C4-2B (cell line): ENCODE measurements at regions not wholly inside any gene's neighbourhood (a gene's known extent, or its start where the extent isn't known, plus 50 kb on each side); places are given as distances from the start of the nearest gene placed in this dataset.

Experiments used
- H3K27ac ChIP-seq: fragments of 450-650 bp; 2 replicates; pipeline ENCODE4 v1.5.1; 2017
- ZFX ChIP-seq: fragments of 450-650 bp; IDR thresholded peaks from 2 replicates; pipeline ENCODE4 v1.6.1; 2017
- TF ChIP-seq, protein P1 (sequence below): fragments of 450-650 bp; conservative IDR thresholded peaks from 2 replicates; pipeline ENCODE4 v1.5.1; 2017; ENCODE audit warnings: mild to moderate bottlenecking

DNA sequence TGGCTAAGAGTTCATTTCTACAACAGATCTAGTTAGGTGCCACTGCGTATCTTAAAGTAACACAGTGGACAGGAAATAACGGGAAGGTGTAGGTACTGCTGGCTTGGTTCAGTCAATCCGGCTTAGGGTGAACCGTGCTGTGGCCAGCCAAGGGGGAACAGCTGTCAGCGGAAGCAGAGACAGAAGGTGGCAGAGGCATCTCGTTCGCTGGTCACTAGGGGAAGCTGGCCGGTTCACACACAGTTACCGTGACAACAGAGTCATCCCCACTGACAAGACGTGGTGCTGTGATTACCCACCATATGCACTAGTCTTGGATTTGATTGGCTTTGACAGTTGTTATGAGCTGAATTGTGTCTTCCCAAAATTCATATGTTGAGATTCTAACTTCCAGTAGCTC, 58.8 kb upstream of the HDAC4 start:
- TF ChIP-seq, protein P1, sequence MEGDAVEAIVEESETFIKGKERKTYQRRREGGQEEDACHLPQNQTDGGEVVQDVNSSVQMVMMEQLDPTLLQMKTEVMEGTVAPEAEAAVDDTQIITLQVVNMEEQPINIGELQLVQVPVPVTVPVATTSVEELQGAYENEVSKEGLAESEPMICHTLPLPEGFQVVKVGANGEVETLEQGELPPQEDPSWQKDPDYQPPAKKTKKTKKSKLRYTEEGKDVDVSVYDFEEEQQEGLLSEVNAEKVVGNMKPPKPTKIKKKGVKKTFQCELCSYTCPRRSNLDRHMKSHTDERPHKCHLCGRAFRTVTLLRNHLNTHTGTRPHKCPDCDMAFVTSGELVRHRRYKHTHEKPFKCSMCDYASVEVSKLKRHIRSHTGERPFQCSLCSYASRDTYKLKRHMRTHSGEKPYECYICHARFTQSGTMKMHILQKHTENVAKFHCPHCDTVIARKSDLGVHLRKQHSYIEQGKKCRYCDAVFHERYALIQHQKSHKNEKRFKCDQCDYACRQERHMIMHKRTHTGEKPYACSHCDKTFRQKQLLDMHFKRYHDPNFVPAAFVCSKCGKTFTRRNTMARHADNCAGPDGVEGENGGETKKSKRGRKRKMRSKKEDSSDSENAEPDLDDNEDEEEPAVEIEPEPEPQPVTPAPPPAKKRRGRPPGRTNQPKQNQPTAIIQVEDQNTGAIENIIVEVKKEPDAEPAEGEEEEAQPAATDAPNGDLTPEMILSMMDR = no peak
- TF ChIP-seq ZFX = no peak
- no peak overlapping the region for H3K27ac ChIP-seq

DNA sequence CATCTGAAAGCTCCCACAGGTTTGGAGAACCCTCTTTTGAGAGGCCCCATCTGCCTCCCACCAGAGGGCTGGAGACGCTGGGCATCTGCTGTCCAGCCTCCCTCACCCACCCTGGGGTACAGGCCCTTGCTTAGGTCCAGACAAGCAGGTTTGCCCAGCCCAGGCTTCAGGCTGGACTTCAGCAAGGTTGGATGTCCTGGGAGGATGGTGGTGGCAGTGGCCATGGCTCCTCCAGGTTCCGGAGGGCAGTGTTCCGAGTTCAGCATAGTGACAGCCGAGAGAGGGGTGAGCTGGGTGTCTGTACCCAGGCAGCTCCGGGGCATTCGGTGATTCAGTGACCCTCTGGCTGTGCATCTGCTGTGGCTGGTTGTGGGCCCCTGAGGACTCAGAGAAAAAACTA, 58.2 kb upstream of the HDAC4 start:
- TF ChIP-seq, protein P1 = no peak
- no peak for TF ChIP-seq ZFX
- H3K27ac ChIP-seq = no peak overlapping the region

DNA sequence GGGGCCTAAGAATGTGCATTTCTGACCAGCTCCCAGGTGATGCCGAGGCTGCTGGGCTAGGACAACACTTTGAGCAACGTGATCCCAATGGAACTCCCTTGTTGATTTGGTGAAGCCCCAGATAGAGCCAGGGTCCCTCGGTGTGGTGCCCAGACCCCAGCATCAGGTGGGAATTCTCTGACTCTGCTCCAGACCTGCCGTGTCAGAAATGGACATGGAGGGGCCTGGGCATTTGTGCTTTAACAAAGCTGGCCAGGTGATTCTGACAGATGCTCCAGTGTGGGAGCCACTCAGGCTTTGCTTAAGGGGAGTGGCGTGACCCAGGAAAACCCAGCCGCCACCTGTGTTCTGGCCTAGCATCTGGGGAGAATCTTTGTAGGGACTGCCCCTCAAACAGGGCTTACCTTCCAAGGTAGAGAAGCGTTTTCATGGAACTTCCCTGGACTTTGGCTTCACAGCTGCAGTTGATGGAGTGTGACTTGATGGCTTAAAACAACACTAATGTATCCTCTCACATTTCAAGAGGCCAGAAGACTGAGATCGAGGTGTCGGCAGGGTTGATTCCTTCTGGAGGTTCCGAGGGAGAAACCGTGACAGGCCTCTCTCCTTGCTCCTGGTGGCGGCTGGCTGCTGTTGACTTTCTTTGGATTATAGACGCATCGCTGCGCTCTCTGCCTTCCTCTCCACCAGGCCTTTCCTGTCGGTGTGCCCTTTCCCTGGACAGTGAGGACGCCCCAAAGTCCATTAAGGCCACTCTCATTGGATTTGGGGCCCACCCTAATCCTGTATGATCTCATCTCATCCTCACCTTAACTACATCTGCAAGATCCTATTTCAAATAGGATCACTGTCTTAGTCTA, 57.0 kb upstream of the HDAC4 start:
- TF ChIP-seq ZFX = no peak
- TF ChIP-seq, protein P1 = no peak
- no peak overlapping the region for H3K27ac ChIP-seq

DNA sequence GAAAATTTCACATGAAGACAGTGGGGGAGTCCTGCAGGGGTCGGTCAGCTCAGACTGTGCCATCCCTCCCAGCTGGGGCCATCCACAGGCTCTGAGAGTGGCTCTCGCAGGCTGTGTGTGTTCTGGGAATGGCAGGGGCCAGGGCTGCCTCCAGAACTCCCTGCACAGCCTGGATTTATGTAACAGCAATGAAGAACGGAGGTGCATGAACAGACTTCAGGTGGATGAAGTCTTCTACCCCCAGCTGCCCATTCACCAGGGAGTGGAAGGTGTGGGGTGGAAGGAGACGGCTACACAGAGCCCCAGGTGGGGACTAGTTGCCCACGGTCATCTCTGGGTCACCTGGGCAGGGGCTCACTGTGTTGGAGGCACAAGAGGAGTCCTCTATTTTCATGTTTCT, 56.1 kb upstream of the HDAC4 start:
- no peak overlapping the region for H3K27ac ChIP-seq
- TF ChIP-seq, protein P1 = no peak
- TF ChIP-seq ZFX = no peak

DNA sequence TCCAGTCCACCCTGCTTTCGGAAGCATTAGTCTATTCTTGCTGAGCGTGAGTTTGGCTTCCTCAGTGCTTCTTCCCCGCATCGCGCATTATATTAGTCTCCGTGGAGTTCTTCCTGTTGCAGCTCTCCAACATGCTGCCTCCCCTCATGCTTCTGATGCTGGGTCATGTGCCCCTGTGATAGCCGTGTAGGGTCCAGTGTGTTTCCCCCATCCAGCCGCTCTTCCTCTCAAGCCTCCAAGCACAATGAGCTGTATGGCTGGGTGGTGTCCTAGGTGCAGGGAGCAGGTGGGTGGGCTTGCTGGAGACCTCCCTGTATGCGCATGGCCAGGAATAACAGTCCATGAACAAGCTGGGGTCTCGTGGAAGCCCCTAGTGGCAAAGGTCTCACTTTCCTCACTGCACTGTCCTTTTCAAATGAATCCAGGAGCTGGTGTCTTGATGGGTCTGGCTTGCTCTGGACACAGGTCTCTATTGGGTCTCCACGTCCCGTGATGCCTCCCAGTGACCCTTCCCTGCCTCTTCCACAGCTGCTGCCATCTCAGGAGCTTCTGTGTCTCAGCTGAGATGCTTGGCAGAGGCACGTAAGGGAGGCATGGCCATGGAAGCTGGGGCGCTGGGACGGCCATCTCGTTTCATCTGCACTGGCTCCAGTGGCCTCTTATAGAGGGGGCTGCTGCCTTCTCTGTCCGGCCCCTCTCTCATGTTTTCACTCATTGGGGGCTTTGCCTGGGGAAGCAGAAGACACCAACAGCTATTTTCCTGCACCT, 54.8 kb upstream of the HDAC4 start:
- H3K27ac ChIP-seq = no peak overlapping the region
- TF ChIP-seq, protein P1 = no peak
- no peak for TF ChIP-seq ZFX

DNA sequence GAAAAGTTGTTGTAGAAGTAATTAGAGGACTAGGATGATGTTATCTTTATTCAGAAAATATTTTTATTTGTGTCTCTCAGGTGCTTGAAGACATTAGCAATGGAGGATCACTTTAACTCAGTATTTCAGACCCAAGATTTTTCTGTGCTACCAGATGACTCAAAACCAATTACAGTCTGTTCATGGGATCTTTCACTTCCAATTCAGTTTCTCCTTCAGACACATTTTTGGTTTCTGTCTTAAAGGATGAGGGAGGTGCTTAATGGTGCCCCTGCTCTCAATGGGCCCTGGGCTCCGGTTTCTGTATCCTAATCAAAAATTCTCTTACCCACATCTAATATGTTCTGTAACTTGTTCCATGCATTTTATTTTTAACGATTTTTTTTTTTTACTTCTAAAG, 53.7 kb upstream of the HDAC4 start:
- TF ChIP-seq, protein P1 = no peak
- TF ChIP-seq ZFX = no peak

More for the DNA sequence above, 53.7 kb upstream of the HDAC4 start:
- no peak overlapping the region for H3K27ac ChIP-seq
